ENCODE measurements at regions not wholly inside any gene's neighbourhood (a gene's known extent, or its start where the extent isn't known, plus 50 kb on each side); places are given as distances from the start of the nearest gene placed in this dataset.

DNA sequence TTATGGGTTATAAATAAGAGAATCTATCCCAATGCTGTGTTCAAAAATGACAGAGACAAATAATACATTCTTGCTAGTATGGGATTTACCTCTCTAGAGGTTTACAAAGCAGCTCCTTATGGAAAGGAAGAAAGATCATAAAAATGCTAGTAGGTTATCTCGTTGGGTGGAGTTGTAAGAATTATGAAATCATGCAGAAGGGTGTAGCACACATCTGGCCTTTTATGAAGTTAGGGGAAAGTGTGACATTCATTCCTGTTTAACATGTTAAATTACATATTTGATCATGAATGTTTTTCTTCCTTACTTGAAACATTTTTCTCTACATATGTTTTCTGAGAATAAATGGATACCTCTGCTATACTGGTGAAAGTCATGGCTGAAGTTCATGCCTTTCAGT, 414.2 kb downstream of the SH3GL2 start:
- TF ChIP-seq, protein P1, sequence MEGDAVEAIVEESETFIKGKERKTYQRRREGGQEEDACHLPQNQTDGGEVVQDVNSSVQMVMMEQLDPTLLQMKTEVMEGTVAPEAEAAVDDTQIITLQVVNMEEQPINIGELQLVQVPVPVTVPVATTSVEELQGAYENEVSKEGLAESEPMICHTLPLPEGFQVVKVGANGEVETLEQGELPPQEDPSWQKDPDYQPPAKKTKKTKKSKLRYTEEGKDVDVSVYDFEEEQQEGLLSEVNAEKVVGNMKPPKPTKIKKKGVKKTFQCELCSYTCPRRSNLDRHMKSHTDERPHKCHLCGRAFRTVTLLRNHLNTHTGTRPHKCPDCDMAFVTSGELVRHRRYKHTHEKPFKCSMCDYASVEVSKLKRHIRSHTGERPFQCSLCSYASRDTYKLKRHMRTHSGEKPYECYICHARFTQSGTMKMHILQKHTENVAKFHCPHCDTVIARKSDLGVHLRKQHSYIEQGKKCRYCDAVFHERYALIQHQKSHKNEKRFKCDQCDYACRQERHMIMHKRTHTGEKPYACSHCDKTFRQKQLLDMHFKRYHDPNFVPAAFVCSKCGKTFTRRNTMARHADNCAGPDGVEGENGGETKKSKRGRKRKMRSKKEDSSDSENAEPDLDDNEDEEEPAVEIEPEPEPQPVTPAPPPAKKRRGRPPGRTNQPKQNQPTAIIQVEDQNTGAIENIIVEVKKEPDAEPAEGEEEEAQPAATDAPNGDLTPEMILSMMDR (IDR thresholded peaks at IDR 0.05; ENCODE audit: low read length) = no peak
- TF ChIP-seq EZH2 (optimal IDR thresholded peaks at IDR 0.05; ENCODE audit: low read depth, low read length) = no peak

Measured in MM.1S (cell line).